SH-SY5Y (cell line): ENCODE measurements at regions not wholly inside any gene's neighbourhood (a gene's known extent, or its start where the extent isn't known, plus 50 kb on each side); places are given as distances from the start of the nearest gene placed in this dataset.

Experiments used
- GATA2 ChIP-seq: IDR thresholded peaks from 2 replicates; pipeline ENCODE4 v1.6.1; 2011; ENCODE audit warnings: mild to moderate bottlenecking, low read depth, low read length
- GATA3 ChIP-seq: IDR thresholded peaks from 2 replicates; pipeline ENCODE4 v1.6.1; 2011; ENCODE audit warnings: low read depth, mild to moderate bottlenecking, low read length, moderate library complexity

DNA sequence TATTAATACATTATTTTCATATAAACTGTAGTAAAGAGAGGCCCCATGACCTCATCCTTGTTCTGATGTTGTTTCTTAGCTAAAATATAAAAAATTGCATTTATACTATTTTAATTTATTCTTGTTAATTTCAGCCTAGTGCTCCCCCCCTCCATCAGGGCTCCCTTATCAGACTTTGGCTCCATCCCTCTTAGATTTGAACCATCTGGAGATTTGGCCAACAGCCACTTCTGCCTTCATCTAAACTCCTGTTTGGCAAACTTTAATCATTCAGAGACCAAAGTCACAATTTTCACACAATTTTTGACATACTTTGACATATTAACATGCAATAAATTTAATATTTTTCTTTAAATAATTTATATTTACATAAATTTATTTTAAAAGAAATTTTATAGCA, 569.3 kb downstream of the TDRD15 start:
- TF ChIP-seq GATA2 (peak; percentile 53; the same call in 1 of the 2 replicates), GATA3 (peak; percentile 23; the same call in 1 of the 2 replicates)
